Stimulated activated CD8-positive, alpha-beta memory T cell treated with anti-CD3 and anti-CD28 coated beads, Interleukin-7, amount 100 ng/mL, for 24 hours (primary cell): ENCODE measurements at regions not wholly inside any gene's neighbourhood (a gene's known extent, or its start where the extent isn't known, plus 50 kb on each side); places are given as distances from the start of the nearest gene placed in this dataset.
"Not testable (repeated sequence)": the region's sequence is repeated elsewhere in the genome, so short reads cannot be mapped to it uniquely, and the experiment has no call there.

Experiments used
- DNase-seq: peaks from one replicate; pipeline ENCODE4 v3.0.0-alpha.2; 2020; ENCODE audit warnings: low read depth

- DNase-seq: no peak
These were observed 162.5 kb downstream of the SOX3 start for GRCh38 chrX:140342410-140342809.

GRCh38 chrX:140337263-140337662 lies 167.6 kb downstream of the SOX3 start:
- DNase-seq: no peak

DNA sequence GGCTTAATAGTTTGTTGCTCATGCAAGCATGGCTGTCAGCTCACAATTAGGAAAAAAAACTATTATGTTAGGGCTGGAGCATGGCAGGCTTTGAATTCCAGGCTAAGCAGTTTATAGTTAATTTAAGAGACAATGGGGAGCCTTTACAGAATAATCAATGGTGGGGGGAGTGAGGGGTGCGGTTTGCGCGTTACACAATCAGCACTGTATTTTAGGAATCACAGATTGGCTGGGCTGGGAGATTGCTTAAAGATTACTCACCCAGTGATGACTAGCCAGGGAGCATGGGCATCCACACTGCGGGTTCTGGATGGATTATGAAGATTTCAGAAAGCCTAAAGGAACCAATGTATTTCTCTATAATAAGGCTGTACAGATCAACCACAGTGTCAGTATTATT lies 186.6 kb downstream of the SOX3 start:
- DNase-seq: no peak

DNA sequence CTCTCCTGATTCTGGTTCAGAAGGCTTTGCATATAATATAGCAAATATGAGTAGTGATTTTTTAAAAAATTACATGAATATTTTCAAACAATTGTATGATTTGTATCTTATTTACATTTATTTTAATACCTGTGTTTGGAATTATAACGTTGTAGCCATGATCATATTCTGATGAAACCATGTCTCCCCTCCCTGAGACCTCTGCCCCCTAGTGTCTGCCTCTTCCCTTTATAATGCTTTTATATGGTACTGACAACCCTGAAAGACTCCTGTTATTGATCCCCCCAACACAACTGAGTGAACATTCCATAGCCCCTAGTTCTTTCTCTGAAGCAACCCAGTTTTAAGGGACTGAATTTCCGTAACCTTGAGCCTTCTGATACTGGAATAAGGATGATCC lies 187.4 kb downstream of the SOX3 start:
- no peak for DNase-seq

DNA sequence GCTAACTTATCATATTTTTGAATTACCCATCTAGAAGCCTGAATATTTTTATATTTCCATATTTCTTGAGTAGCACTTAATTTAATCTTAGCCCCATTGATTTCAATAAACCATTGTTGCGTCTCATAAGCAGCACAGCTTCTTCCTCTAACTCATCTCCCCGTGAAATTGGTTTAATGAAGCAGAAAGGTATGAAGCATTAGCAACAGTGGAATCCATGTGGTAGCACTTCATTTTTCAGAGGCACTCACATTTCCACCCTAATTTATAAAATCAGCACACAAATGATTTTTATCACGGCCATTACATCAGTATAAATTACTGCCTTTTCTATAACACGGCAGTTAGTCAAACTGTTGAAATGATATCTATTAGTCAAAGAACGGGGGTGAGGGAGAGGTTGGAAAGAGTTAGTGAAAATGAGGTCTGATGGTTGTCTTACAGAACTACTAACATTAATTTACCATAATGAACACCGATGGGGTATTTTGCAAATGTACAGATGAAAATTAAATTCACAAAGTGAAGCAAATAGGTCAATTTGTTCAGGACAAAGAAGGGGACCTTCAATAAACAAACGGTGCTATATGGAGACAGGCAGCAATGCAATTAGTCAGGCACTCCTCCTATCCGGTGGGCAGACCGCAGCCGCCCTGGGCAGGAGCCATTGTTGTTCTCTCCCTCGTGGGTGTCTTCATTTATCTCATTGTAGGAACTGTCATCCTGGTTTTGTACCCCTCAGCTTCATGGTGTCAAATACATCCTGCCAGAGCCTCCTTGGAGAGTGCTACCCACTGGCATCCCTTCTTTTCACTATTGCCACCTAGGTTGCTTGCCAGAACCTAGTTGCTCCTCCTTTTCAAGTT lies 205.7 kb downstream of the SOX3 start:
- DNase-seq: no peak

DNA sequence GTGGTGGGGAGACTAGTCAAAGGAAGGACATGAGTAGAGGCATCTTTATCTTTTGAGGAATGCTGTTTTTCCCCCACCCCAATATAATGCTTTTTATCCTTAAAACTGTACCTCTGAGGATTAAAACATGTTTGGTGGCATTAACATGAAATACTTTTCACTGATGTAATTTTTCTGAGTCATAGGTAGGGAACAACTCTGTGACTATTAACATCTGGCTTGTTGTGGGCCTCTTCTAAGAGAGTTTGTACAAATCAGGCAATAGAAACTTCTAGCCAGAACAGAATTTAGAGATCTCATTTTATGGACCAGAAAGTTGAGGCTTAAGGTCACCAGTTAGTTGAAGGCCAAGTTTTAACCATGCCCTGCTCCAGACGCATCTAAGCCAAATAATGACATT lies 207.6 kb downstream of the SOX3 start:
- no peak for DNase-seq

DNA sequence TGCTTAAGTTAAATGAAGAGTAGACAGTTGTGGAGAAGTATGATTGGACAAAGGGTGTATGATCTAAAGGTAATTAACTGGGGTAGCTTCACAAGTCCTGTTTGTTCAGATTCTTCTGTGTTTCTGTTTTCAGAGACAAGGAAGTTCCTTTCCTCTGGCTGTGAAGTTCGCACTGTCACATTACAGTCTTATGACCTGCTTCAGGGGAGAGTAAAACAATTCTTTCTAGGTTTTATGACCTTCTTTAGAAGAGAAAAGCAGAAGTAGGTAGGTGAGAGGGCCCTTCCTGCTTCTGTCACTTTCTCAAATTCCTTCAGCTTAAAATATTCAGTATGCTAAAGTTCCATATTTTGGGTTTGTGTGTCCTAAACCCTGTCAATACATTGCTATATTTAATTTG lies 211.9 kb downstream of the SOX3 start:
- no peak for DNase-seq

DNA sequence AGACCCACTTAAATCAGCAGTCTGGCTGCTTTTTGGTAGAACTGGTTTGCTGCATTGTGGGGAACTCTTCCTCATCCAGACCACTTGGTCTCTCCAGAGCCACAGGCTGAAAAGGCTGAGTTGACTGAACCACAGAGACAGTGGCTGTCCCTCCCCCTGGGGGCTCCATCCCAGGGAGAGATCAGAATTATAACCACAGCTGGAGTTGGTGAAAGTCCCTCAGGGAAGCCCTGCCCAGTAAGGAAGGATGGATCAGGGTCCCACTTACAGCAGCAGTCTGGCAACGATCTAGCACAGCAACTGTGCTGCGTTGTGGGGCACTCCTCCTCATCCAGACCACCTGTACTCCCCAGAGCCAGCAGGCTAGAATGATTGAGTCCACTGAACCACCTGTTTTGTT lies 212.7 kb downstream of the SOX3 start:
- DNase-seq: no peak

DNA sequence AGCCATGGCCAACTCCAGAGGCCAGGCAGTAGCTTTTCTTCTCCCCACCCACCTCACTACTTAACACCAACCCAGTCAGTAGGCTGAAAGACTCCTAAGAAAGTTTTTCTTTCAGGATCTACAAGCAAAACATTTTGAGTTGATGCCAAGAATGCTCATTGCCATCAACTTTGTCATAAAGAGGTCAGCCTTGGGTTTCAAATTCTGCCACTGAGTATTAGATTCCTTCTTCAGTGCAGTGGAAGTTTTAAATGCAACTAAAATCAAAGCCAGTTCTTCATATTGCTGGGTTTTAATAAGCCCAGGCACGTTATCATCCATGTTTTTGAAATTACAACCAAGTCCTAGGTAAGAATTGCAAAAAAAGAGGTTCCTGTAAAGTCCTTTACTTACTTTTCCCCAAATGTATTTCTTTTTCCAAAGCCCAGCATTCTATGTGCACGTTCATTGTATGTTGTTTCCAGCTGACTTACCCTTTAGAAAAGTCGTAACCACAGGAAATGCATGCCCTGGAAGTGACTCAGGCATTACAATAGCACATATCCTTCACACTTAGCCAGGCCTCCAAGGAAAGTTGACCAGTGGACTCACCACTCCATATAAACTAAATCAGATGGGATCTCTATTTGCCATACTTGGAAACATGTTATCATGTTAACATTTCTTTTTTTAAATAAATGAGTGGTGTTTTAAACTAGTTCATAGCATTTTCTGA lies 229.9 kb downstream of the SOX3 start:
- no peak for DNase-seq

- DNase-seq: no peak
These were observed 230.9 kb downstream of the SOX3 start for GRCh38 chrX:140273921-140274320.

DNA sequence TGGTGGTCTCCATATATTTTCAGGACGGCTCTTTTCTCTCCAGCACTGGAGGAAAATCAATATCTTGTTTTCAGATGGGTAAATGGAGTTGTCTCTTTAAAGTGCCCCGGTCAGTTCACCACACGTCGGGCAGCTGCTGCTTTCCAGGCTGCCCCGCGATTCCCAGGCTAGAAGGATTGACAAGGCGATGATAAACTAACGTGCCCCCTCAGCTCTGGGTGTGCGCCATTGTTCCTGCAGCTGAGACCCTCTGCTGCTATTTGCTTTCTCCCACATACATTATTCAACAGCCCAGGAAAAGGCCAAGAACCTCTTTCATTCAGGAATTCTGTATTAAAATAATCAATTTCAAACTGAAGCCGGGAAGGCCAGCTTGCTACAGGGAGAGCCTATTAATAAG lies 254.5 kb downstream of the SOX3 start:
- DNase-seq: no peak

DNA sequence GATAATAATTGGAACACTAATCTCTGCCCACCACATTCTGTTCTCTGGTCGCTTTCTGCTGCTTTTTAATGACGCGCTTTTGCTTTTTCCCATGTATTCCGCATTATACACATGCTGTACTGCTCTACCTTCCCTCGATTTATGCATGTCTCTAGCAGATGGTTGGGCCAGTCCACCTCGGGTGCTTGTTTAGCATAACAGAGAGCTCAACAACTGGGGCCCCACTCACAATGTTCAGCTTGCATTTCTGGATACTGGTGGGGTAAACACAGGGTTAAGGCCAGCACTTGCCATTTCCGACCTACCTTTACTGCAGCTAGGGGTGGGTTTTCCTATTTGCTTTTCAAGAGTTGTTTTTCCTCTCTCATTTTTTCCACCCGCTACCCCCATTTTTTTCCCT lies 255.8 kb downstream of the SOX3 start:
- DNase-seq: no peak

GRCh38 chrX:140229191-140229590 lies 263.9 kb upstream of the CXorf66 start:
- no peak for DNase-seq

DNA sequence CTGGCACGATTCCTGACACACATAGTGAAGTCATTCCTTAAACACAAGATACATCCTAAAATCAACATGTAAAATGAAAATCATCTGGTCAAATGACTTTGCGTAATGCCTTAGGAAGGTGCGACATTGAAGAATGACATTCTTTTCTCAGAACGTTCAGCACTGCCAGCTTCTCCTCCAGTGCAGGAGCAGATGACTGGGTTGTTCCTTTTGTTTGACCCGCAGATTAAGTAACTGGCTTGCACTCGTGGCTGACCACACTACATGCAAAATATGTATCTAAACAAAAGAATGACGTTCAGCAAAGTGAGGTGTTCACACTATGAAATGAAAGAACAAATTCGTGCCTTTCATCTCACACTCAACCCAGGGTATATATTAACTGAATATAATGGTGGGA lies 260.7 kb upstream of the CXorf66 start:
- DNase-seq: not testable (repeated sequence)

DNA sequence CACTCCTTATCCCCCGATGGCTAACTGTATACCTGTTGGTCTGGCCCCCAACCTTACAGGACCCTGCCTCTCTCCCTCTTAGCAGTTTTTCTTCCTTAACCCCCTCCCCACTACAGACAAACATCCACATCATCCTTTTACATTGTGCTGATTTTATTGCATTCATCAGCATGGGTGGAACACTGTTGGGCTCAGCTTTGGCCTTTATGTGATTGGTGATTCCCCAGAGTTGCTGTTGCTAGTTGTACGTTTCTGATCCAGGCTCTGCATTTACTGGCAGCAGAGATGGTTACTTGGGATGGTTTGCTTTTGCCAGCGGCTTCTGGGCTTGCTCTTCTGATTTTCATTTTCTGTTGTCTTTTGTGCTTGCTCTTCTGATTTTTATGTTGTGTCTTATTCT lies 250.6 kb upstream of the CXorf66 start:
- not testable (repeated sequence) for DNase-seq

DNA sequence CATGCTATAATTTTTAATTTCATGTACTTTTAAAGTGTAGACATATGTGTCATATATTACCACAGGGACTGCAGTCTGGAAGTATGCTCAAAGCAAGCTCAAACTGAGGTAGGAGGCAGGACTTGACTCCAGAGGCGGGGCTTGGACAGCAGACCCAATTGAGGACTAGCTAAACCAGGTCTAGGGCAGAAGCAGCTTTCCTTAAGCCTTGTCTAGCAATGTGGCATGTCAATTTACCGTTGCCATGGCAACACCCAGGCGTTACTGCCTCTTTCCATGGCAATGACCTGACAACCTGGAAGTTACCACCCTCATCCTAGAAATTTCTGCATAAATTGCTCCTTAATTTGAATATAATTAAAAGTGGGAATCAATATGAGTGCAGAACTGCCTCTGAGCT lies 249.2 kb upstream of the CXorf66 start:
- not testable (repeated sequence) for DNase-seq

- DNase-seq: no peak
These were observed 241.3 kb upstream of the CXorf66 start for GRCh38 chrX:140206657-140207056.

DNA sequence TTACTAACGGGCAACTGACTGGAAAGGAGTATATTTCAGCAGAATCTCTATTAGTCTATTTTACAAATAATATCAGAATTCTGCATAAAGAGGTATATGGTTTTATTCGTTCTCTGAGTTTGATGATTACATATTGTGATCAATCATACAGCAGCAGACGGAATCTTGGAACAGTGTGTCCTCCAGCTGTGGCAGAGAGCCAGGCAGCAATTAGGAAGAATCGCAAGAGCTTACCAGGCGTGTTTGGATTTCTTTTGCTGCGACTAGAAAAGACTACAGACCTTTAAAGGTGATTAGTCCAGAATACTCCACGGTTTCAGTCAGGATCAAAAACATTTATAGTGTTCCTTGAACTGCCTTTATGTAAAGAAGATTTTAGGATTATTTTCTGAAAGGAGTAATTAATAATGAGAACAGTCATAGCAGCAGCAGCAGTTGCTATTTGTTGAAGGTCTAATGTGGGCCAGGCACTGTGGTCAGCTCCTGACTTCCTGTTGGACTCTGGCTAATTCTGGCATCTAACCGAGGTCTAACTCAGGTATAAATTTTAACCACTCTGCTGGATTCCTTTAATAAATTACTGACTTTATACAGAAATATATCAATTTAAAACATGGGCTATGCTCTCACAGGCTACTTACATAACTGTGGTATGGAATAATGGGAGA lies 225.3 kb upstream of the CXorf66 start:
- DNase-seq: no peak

GRCh38 chrX:140180585-140180984 lies 215.3 kb upstream of the CXorf66 start:
- no peak for DNase-seq

DNA sequence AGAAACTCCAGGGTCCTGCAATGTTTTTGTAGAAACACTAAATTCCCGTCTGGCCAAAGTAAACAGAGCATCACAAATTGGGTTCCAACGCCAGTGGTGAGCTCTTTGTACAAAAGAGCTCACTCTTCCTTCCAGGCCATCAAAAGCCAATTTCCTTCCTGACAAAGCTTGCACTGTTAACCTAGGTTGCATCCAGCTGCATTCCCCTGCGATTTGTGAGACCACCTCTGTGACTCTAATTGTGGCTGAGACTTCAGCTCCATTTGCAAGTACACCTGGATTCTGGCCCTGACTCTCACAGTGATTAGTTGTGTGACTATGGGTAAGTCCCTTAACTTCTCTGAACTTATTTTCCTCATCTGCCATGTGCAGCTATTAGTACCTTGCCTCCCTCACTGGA lies 212.5 kb upstream of the CXorf66 start:
- DNase-seq: no peak

DNA sequence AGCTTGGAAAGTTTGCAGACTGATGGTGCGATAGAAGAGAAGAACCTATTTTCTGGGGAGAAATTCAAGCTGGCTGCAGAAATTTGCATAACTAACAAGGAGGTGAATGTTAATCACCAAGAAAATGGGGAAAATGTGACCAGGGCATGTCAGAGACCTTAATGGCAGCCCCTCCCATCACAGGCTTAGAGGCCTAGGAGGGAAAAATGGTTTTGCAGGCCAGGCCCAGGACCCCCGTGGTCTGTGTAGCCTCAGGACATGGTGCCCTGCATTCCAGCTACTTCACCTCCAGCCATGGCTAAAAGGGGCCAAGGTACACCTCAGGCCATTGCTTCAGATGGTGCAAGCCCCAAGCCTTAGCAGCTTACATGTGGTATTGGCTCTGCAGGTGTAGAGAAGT lies 207.1 kb upstream of the CXorf66 start:
- DNase-seq: no peak

DNA sequence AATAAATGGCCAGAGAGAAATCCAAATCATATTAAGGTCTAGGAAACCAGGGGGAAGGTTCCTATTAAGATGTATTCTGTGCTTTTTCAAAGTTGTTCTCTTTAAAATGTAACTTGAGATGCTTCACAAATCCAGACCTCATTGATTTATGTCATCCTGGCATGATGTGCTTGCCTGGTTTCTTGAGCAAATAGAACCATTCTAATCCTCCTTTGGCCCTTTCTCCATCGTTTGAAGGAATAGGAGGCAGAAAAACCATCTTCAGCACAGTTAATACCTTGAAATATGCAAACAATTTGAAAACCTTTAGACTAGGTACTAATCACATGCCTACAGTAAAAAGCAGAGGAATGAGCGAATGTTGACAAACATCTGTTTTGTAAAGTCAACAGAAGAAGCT lies 202.2 kb upstream of the CXorf66 start:
- no peak for DNase-seq

DNA sequence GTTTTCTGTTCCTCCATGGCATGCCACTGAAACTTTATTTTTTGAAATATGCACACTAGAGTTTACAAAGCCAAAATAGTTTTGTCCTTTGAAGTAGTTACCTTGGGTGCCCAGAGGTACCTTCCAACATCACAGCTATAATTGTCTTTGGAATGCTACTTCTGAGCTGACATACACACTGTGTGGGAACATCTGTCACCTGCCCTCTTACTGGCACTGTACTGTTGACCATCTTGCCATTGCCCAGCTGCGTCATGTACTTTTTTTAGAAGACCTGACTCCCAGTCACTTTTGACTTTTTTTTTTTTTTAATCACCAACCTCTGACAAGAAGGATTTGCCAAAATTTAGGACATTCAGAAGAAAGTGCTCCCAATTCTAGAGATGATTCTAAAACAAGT lies 200.5 kb upstream of the CXorf66 start:
- DNase-seq: no peak
